Endothelial cell (in vitro differentiated cells): ENCODE measurements at regions not wholly inside any gene's neighbourhood (a gene's known extent, or its start where the extent isn't known, plus 50 kb on each side); places are given as distances from the start of the nearest gene placed in this dataset.

ENCODE experiments used
- DNase-seq: peaks from one replicate; pipeline ENCODE4 v3.0.0; 2021; ENCODE audit warnings: low spot score
- H3K27ac Mint-ChIP-seq: one replicate; pipeline ENCODE4 v1.8.0; 2021; ENCODE audit warnings: mixed read lengths, inconsistent platforms; ENCODE audit not compliant: unreplicated experiment
- H3K27me3 Mint-ChIP-seq: one replicate; pipeline ENCODE4 v1.8.0; 2021; ENCODE audit warnings: mild to moderate bottlenecking, moderate library complexity, mixed read lengths, inconsistent platforms; ENCODE audit not compliant: unreplicated experiment
- H3K36me3 Mint-ChIP-seq: one replicate; pipeline ENCODE4 v1.8.0; 2021; ENCODE audit warnings: mild to moderate bottlenecking, low read depth, mixed read lengths, inconsistent platforms; ENCODE audit not compliant: unreplicated experiment
- H3K4me1 Mint-ChIP-seq: one replicate; pipeline ENCODE4 v1.8.0; 2021; ENCODE audit warnings: mild to moderate bottlenecking, mixed read lengths, inconsistent platforms; ENCODE audit not compliant: unreplicated experiment
- H3K4me3 Mint-ChIP-seq: one replicate; pipeline ENCODE4 v1.8.0; 2021; ENCODE audit warnings: mild to moderate bottlenecking, mixed read lengths, inconsistent platforms; ENCODE audit not compliant: unreplicated experiment
- H3K9me3 Mint-ChIP-seq: one replicate; pipeline ENCODE4 v1.8.0; 2021; ENCODE audit warnings: mixed read lengths, inconsistent platforms; ENCODE audit not compliant: unreplicated experiment
- CTCF ChIP-seq: fragments of 200-600 bp; sonication (generic); IDR thresholded peaks from one replicate; pipeline ENCODE4 v1.5.0; 2021; ENCODE audit warnings: antibody characterized with exemption; ENCODE audit not compliant: unreplicated experiment

DNA sequence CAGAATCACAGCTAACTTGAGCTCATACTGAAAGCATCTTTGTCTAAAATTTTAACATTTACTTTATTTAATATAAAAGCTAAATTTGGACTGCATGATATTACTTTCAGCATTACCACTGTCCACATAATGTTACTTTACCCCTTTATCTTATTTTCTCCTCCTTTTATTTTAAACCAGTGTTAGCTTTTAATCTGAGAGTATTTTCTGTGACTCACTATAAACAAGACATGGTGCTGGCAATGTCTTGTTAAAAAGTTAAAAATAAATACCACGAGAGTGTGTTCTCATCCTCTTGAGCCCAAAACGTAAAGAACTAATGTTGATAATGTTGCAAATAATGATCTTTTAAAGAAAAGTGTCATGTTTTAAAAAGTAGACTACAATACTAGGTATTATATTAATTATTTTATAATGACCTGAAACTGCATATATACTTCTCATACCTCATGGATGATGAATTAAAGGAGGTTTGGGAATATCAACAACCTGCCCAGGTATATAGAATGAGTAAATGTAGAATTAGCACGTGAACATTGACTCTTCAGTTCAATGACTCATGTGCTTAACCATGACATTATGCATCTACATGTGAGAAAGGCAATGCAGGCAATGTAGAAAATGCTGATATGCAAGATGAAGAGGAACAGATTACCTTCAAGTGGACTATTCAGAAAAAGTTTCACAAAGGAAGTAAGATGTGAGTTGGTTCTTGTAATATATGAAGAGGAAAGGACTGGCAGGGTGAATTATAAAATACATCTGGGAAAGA lies 454.1 kb upstream of the ADGRL3 start:
- Mint-ChIP-seq H3K4me1 (no peaks in the 10 kb centered on the region), H3K9me3 (no peaks in the 10 kb centered on the region), H3K27me3 (no peaks in the 10 kb centered on the region)

GRCh38 chr4:60750962-60751361 lies 449.2 kb upstream of the ADGRL3 start:
- Mint-ChIP-seq H3K9me3 (no peaks in the 10 kb centered on the region), H3K27ac (no peak overlapping the region), H3K27me3 (no peaks in the 10 kb centered on the region), H3K4me3 (no peak overlapping the region), H3K36me3 (no peaks in the 10 kb centered on the region), H3K4me1 (peaks cover 2% of the 10 kb centered on the region)
- no peak for TF ChIP-seq CTCF
- DNase-seq = no peak

More for the DNA sequence above, 454.1 kb upstream of the ADGRL3 start:
- Mint-ChIP-seq H3K36me3 (no peaks in the 10 kb centered on the region), H3K4me3 (no peak overlapping the region), H3K27ac (no peak overlapping the region)
- no peak for TF ChIP-seq CTCF
- no peak for DNase-seq

DNA sequence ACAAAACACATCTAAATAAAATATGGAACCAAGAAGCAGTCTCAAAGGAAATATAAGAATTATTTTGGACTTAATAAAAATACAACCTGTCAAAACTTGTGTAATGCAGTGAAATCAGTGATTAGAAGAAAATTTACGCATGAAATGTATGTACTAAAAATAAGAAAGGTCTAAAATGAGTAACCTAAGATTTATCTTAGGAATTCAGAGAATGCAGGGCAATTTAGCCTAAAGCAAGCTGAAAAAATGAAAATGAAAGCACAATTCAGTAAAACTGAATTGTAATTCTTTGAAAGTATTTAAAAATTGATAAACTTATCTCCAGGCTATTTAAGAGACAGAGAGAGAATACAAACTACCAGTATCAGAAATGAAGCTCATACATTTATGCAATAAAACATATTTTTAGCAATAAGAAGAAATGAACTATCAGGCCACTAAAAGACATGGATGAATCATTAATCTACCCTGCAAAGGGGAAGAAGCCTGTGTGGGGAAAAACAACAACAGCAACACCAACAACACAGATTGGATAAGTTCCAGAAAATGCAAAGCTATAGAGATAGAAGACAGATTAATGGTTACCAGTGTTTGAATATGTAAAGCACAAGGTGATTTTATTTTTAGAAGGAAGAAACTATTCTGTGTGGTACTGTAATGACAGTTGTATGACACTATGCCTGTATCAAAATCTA lies 442.0 kb upstream of the ADGRL3 start:
- H3K36me3 Mint-ChIP-seq = no peaks in the 10 kb centered on the region
- TF ChIP-seq CTCF = no peak
- H3K4me3 Mint-ChIP-seq = no peak overlapping the region
- H3K9me3 Mint-ChIP-seq = no peaks in the 10 kb centered on the region
- H3K27ac Mint-ChIP-seq = no peak overlapping the region
- no peak for DNase-seq
- H3K4me1 Mint-ChIP-seq = peaks cover 2% of the 10 kb centered on the region
- no peaks in the 10 kb centered on the region for H3K27me3 Mint-ChIP-seq

DNA sequence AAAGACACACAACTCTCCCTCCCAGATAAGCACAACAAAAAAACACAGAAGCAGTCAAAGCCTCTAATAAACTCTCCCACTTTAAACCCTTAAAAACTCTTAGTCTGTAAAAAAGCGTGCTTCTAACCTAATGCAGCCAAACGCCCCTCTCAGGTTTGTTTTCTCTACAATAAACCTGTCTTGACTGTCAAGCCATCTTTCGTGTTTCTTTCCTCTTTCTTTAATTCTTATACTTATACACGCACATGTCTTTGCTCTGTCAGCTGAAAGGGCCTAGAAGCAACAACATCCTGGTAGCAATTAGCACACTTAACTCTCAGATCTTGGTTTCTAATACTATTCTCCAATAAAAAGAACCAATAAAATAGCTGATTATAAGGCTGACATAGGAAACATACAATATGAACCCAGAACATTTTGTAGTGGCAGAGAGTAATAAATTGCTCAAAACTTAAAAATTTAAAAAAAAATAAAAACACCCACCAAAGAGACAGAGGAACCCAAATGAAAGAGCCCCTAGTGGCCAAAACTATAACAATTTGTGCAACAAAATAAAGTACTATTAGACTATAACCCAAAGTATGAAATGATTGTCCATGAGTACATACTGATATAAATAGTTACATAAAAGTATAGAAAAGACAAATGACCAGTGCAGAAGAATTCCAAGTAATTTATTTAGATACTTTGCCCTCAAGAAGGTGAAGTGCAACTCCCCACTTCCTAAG lies 440.4 kb upstream of the ADGRL3 start:
- DNase-seq = no peak
- H3K4me1 Mint-ChIP-seq = no peaks in the 10 kb centered on the region
- TF ChIP-seq CTCF = peak; percentile 71
- H3K27ac Mint-ChIP-seq = no peak overlapping the region
- no peaks in the 10 kb centered on the region for H3K36me3 Mint-ChIP-seq
- H3K27me3 Mint-ChIP-seq = no peaks in the 10 kb centered on the region
- no peak overlapping the region for H3K4me3 Mint-ChIP-seq
- H3K9me3 Mint-ChIP-seq = no peaks in the 10 kb centered on the region
